H1 (cell line): ENCODE measurements at regions not wholly inside any gene's neighbourhood (a gene's known extent, or its start where the extent isn't known, plus 50 kb on each side); places are given as distances from the start of the nearest gene placed in this dataset.

Experiments used
- CTCF ChIA-PET: fragments of 300-600 bp; sonication (Branson Sonifier 250); formaldehyde crosslinking; loops from one replicate; lab custom pipeline; 2021; ENCODE audit not compliant: partially characterized antibody; lab: Charles Lee
- POLR2A ChIA-PET: fragments of 300-600 bp; sonication (Branson Sonifier 250); formaldehyde crosslinking; loops from one replicate; lab custom pipeline; 2021; ENCODE audit warnings: inconsistent platforms; ENCODE audit not compliant: partially characterized antibody; lab: Charles Lee
- DNase-seq, 2 experiments: peaks; one replicate each; pipeline versions ENCODE4 v3.0.0 to v3.0.0-alpha.2; 2010 to 2022; ENCODE audit warnings: low spot score in 2 of 2, low read depth in 1 of 2, mixed read lengths in 1 of 2
- FAIRE-seq: peaks from 2 replicates; lab custom pipeline; 2011; peaks lifted over from hg19 to GRCh38; lab: Jason Lieb, UNC
- H2AFZ ChIP-seq: 2 replicates; pipeline ENCODE4 v1.8.1; 2012; ENCODE audit warnings: low read length, inconsistent platforms
- H2AK5ac ChIP-seq: 2 replicates; pipeline ENCODE4 v1.6.1; 2013; ENCODE audit warnings: low read depth, low read length
- H2BK120ac ChIP-seq: replicated peaks from 2 replicates; pipeline ENCODE3; 2013; ENCODE audit warnings: low read depth, low read length, inconsistent platforms
- H2BK12ac ChIP-seq: 2 replicates; pipeline ENCODE4 v1.6.1; 2013; ENCODE audit warnings: low read depth, low read length
- H2BK15ac ChIP-seq: 2 replicates; pipeline ENCODE4 v1.6.1; 2013; ENCODE audit warnings: low read length
- H2BK20ac ChIP-seq: 2 replicates; pipeline ENCODE4 v1.6.1; 2013; ENCODE audit warnings: low read length
- H2BK5ac ChIP-seq: 2 replicates; pipeline ENCODE4 v1.6.1; 2013; ENCODE audit warnings: low read depth, low read length
- H3K14ac ChIP-seq: 2 replicates; pipeline ENCODE4 v1.6.1; 2013; ENCODE audit warnings: inconsistent platforms; ENCODE audit not compliant: insufficient read length
- H3K18ac ChIP-seq: 2 replicates; pipeline ENCODE4 v1.6.1; 2013; ENCODE audit warnings: low read length; ENCODE audit errors: extremely low read depth
- H3K23ac ChIP-seq: 2 replicates; pipeline ENCODE4 v1.6.1; 2013; ENCODE audit warnings: inconsistent platforms; ENCODE audit not compliant: insufficient read length
- H3K23me2 ChIP-seq: 2 replicates; pipeline ENCODE4 v1.6.1; 2013; ENCODE audit warnings: low read depth, low read length
- H3K27ac ChIP-seq: 2 replicates; pipeline ENCODE4 v1.6.1; 2011; ENCODE audit warnings: low read depth, low read length, inconsistent platforms
- H3K27me3 ChIP-seq, 4 experiments: replicated peaks in 1 of 4; 1 replicate in 1 of 4; 2 replicates in 3 of 4; pipeline versions ENCODE4 v1.6.1 to v1.8.1; 2011 to 2013; ENCODE audit warnings: low read length in 3 of 4, mild to moderate bottlenecking in 3 of 4, inconsistent platforms in 2 of 4, mixed read lengths in 2 of 4, moderate library complexity in 1 of 4; ENCODE audit not compliant: control insufficient read depth in 3 of 4, insufficient read depth in 3 of 4; ENCODE audit errors: extremely low read depth in 1 of 4
- H3K36me3 ChIP-seq, 4 experiments: 2 replicates each; pipeline versions ENCODE4 v1.6.1 to v1.8.1; 2011 to 2013; ENCODE audit warnings: mild to moderate bottlenecking in 4 of 4, low read length in 3 of 4, moderate library complexity in 2 of 4, control low read depth in 1 of 4, inconsistent platforms in 1 of 4; ENCODE audit not compliant: insufficient read depth in 4 of 4, control insufficient read depth in 2 of 4
- H3K4ac ChIP-seq: replicated peaks from 2 replicates; pipeline ENCODE3; 2013; ENCODE audit warnings: low read length, low read depth, mixed read lengths, inconsistent platforms; ENCODE audit not compliant: insufficient read length
- H3K4me1 ChIP-seq, 4 experiments: replicated peaks in 1 of 4; 1 replicate in 1 of 4; 2 replicates in 3 of 4; pipeline versions ENCODE4 v1.6.1 to v1.8.1; 2011 to 2013; ENCODE audit warnings: low read length in 3 of 4, inconsistent platforms in 2 of 4, mixed read lengths in 1 of 4; ENCODE audit not compliant: insufficient read depth in 4 of 4, control insufficient read depth in 3 of 4
- H3K4me2 ChIP-seq, 2 experiments: 2 replicates each; pipeline versions ENCODE4 v1.6.1 to v1.8.1; 2011 to 2013; ENCODE audit warnings: low read depth in 2 of 2, low read length in 2 of 2, control low read depth in 1 of 2, inconsistent platforms in 1 of 2, mild to moderate bottlenecking in 1 of 2; ENCODE audit not compliant: insufficient read depth in 1 of 2
- H3K4me3 ChIP-seq, 4 experiments: fragments of 200-600, 300-600 bp in 1 of 4; sonication (generic), shearing (Covaris generic), sonication (Bioruptor Twin) in 1 of 4; 2 replicates each; pipeline versions ENCODE4 v1.5.1 to v1.8.1; 2011 to 2016; ENCODE audit warnings: low read length in 4 of 4, low read depth in 3 of 4, control low read depth in 2 of 4, inconsistent platforms in 2 of 4, mild to moderate bottlenecking in 2 of 4, mixed read lengths in 1 of 4, moderate library complexity in 1 of 4; ENCODE audit not compliant: insufficient read depth in 2 of 4; ENCODE audit errors: extremely low read depth in 1 of 4
- H3K56ac ChIP-seq: replicated peaks from 2 replicates; pipeline ENCODE3; 2013; ENCODE audit warnings: low read depth, mild to moderate bottlenecking, mixed read lengths, low read length, inconsistent platforms; ENCODE audit not compliant: insufficient read length
- H3K79me1 ChIP-seq: 2 replicates; pipeline ENCODE4 v1.6.1; 2013; ENCODE audit warnings: low read depth, low read length, control low read depth
- H3K79me2 ChIP-seq, 2 experiments: 2 replicates each; pipeline versions ENCODE4 v1.6.1 to v1.8.1; 2012 to 2013; ENCODE audit warnings: low read length in 2 of 2, mild to moderate bottlenecking in 2 of 2, inconsistent platforms in 1 of 2; ENCODE audit not compliant: insufficient read depth in 2 of 2, control insufficient read depth in 1 of 2
- H3K9ac ChIP-seq, 4 experiments: replicated peaks in 1 of 4; 1 replicate in 1 of 4; 2 replicates in 3 of 4; pipeline versions ENCODE4 v1.6.1 to v1.8.1; 2011 to 2013; ENCODE audit warnings: low read depth in 3 of 4, low read length in 3 of 4, control low read depth in 2 of 4, mild to moderate bottlenecking in 2 of 4, moderate library complexity in 2 of 4, inconsistent platforms in 1 of 4; ENCODE audit errors: extremely low read depth in 1 of 4
- H3K9me3 ChIP-seq, 2 experiments: 2 replicates each; pipeline versions ENCODE4 v1.6.1 to v1.8.1; 2012 to 2013; ENCODE audit warnings: mild to moderate bottlenecking in 2 of 2, moderate library complexity in 2 of 2, control low read depth in 1 of 2, inconsistent platforms in 1 of 2, low read depth in 1 of 2, low read length in 1 of 2, mixed read lengths in 1 of 2; ENCODE audit not compliant: insufficient read depth in 2 of 2
- H4K20me1 ChIP-seq, 2 experiments: replicated peaks in 1 of 2; 2 replicates each; pipeline versions ENCODE3 to v1.8.1; 2011 to 2013; ENCODE audit warnings: inconsistent platforms in 2 of 2, low read length in 2 of 2, mild to moderate bottlenecking in 1 of 2; ENCODE audit not compliant: insufficient read depth in 2 of 2, control insufficient read depth in 1 of 2
- H4K5ac ChIP-seq: 2 replicates; pipeline ENCODE4 v1.6.1; 2013; ENCODE audit warnings: low read length, low read depth, mixed read lengths, inconsistent platforms; ENCODE audit not compliant: insufficient read length
- H4K8ac ChIP-seq: 2 replicates; pipeline ENCODE4 v1.8.0; 2013; ENCODE audit warnings: mild to moderate bottlenecking, moderate library complexity, low read length, inconsistent platforms; ENCODE audit not compliant: insufficient read depth; ENCODE audit errors: extremely low read depth
- H4K91ac ChIP-seq: replicated peaks from 2 replicates; pipeline ENCODE3; 2013; ENCODE audit warnings: low read length, mixed read lengths, inconsistent platforms; ENCODE audit not compliant: insufficient read length
- BACH1 ChIP-seq: IDR thresholded peaks from 2 replicates; pipeline ENCODE4 v1.6.1; 2012; ENCODE audit warnings: low read length, improper control_type of control experiment
- EGR1 ChIP-seq: IDR thresholded peaks from 2 replicates; pipeline ENCODE4 v1.6.1; 2011; ENCODE audit warnings: low read depth, low read length, borderline replicate concordance
- NANOG ChIP-seq: IDR thresholded peaks from 2 replicates; pipeline ENCODE4 v1.6.1; 2011; ENCODE audit warnings: low read length, low read depth, mild to moderate bottlenecking, inconsistent platforms; ENCODE audit not compliant: insufficient read depth, poor library complexity, severe bottlenecking
- RAD21 ChIP-seq, 2 experiments: IDR thresholded peaks in 1 of 2; conservative IDR thresholded peaks in 1 of 2; 2 replicates each; pipeline ENCODE4 v1.6.1; 2011; ENCODE audit warnings: low read depth in 2 of 2, low read length in 2 of 2, improper control_type of control experiment in 1 of 2, inconsistent platforms in 1 of 2, mild to moderate bottlenecking in 1 of 2, moderate library complexity in 1 of 2
- TAF1 ChIP-seq: IDR thresholded peaks from 2 replicates; pipeline ENCODE4 v1.6.1; 2011; ENCODE audit warnings: mild to moderate bottlenecking, low read depth, low read length
- TBP ChIP-seq: IDR thresholded peaks from 2 replicates; pipeline ENCODE4 v1.6.1; 2011; ENCODE audit warnings: low read depth, low read length, improper control_type of control experiment
- ZNF274 ChIP-seq: IDR thresholded peaks from 2 replicates; pipeline ENCODE4 v1.7.0; 2012; ENCODE audit warnings: low read length, borderline replicate concordance; ENCODE audit errors: extremely low read depth
- WGBS, 2 experiments: shearing (Covaris generic) in 1 of 2; methylation state at CpG; one replicate each; pipeline versions ENCODE4 v1.1.6 to v1.1.7; 2013 to 2015; ENCODE audit warnings: low lambda C conversion rate in 2 of 2, mixed read lengths in 2 of 2, inconsistent platforms in 1 of 2, low coverage in 1 of 2, missing lambda C conversion rate in 1 of 2; ENCODE audit not compliant: insufficient replicate concordance in 2 of 2, insufficient coverage in 1 of 2, insufficient read length in 1 of 2; ENCODE audit errors: extremely low coverage in 1 of 2, missing lambda C conversion rate in 1 of 2; 5-methylcytosine and 5-hydroxymethylcytosine counted together

- no peak for FAIRE-seq
- H2AFZ ChIP-seq: no peak overlapping the region
- H3K79me1 ChIP-seq: no peaks in the 10 kb centered on the region
- H2BK15ac ChIP-seq: no peak overlapping the region
- H3K36me3 ChIP-seq: no peaks in the 10 kb centered on the region
- no peak overlapping the region for H2BK5ac ChIP-seq
- H3K9ac ChIP-seq: no peak overlapping the region
- no peak overlapping the region for H3K56ac ChIP-seq
- no peak overlapping the region for H3K4ac ChIP-seq
- H3K27me3 ChIP-seq: no peaks in the 10 kb centered on the region; a peak in 1 of 7 replicates
- POLR2A ChIA-PET: no interaction called here
- no peaks in the 10 kb centered on the region for H3K79me2 ChIP-seq
- H4K8ac ChIP-seq: no peak overlapping the region
- no peak for TF ChIP-seq TAF1
- no peak for TF ChIP-seq NANOG
- TF ChIP-seq BACH1: no peak
- no peak for TF ChIP-seq ZNF274
- TF ChIP-seq TBP: no peak
- TF ChIP-seq EGR1: no peak
- no peak for TF ChIP-seq RAD21 (IDR thresholded peaks at IDR 0.05 in 1 of 2, conservative IDR thresholded peaks at IDR 0.05 in 1 of 2; ENCODE audit: low read depth in 2 of 2, low read length in 2 of 2)
- no peak overlapping the region for H3K4me2 ChIP-seq
- CTCF ChIA-PET: interaction anchor here (1.0 to 1.5 kb wide), 2 partner anchors 10 to 13 kb away, joined by 3 read pairs; no protein-coding TSS in a partner anchor
- no peak overlapping the region for H3K23ac ChIP-seq
- no peak overlapping the region for H4K91ac ChIP-seq
- no peak overlapping the region for H2BK20ac ChIP-seq
- H3K4me1 ChIP-seq: no peaks in the 10 kb centered on the region
- no peak overlapping the region for H2AK5ac ChIP-seq
- no peak overlapping the region for H4K5ac ChIP-seq
- H3K9me3 ChIP-seq: no peaks in the 10 kb centered on the region
- H3K4me3 ChIP-seq: no peak overlapping the region
- H4K20me1 ChIP-seq: no peaks in the 10 kb centered on the region
- 85% methylated on average over 5 of the region's 5 CpGs; no CpG with 5 or more reads in 1 of the 2 experiments for WGBS, 2 experiments
- H3K27ac ChIP-seq: no peak overlapping the region
- H3K18ac ChIP-seq: no peak overlapping the region
- no peak for DNase-seq
- no peaks in the 10 kb centered on the region for H3K23me2 ChIP-seq
- H2BK120ac ChIP-seq: no peak overlapping the region
- H2BK12ac ChIP-seq: no peak overlapping the region
- H3K14ac ChIP-seq: no peak overlapping the region
Observed at GRCh38 chr10:4512196-4512595, 313.8 kb upstream of the AKR1E2 start.
